NCI-H774 (cell line): ENCODE measurements at regions not wholly inside any gene's neighbourhood (a gene's known extent, or its start where the extent isn't known, plus 50 kb on each side); places are given as distances from the start of the nearest gene placed in this dataset.
A peak's percentile ranks its signal among the peaks of the same experiment; 100 is the strongest.
"Not testable (repeated sequence)": the region's sequence is repeated elsewhere in the genome, so short reads cannot be mapped to it uniquely, and the experiment has no call there.

ENCODE experiments used
- DNase-seq: peaks from one replicate; lab custom pipeline; 2025; lab: John Stamatoyannopoulos, UW

DNA sequence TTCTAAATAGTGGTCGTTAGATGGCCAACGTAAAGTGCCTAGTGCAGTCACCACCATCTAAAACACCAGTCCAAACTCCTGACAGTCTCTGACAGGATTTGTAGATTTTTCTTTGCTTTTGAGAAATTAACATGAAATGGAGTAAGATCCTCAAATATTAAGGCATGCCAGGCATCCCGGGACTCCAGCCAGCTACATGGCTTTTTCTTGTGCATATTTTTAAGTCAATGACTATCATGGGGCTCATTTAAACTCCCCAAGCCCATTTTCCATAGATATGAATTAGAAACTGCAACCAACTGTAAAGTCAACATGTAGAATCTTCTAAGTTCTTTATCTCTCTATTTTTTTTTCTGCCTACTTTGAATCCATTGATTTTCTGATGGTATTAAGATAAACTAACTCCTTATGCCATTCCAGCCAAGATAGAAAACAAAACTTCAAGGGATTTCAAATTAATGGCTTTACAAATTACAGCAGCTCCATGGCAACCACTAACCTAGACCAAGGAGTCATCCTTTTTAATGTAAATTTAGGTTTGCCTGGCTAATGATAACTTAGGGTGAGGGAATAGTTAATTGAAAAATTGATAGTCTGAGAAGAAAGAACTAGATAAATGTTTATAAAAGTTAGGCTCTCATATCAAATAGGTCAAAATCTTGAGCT, 764.1 kb upstream of the NXPH2 start:
- no peak for DNase-seq

DNA sequence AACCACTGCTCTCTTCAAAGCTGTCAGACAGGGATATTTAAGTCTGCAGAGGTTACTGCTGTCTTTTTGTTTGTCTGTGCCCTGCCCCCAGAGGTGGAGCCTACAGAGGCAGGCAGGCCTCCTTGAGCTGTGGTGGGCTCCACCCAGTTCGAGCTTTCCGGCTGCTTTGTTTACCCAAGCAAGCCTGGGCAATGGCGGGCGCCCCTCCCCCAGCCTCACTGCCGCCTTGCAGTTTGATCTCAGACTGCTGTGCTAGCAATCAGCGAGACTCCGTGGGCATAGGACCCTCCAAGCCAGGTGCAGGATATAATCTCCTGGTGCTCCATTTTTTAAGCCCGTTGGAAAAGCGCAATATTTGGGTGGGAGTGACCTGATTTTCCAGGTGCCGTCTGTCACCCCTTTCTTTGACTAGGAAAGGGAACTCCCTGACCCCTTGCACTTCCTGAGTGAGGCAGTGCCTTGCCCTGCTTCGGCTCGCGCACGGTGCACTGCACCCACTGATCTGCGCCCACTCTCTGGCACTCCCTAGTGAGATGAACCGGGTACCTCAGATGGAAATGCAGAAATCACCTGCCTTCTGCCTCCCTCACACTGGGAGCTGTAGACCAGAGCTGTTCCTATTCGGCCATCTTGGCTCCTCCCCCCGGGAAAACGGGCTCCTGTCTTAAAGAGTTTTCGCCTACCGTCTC, 758.3 kb upstream of the NXPH2 start:
- DNase-seq = not testable (repeated sequence)

GRCh38 chr2:139529080-139529479, 748.9 kb upstream of the NXPH2 start:
- DNase-seq = peak; percentile 10

- DNase-seq = no peak
These were observed 746.6 kb upstream of the NXPH2 start for GRCh38 chr2:139526781-139527180.

GRCh38 chr2:139518321-139518720, 738.1 kb upstream of the NXPH2 start:
- no peak for DNase-seq

DNA sequence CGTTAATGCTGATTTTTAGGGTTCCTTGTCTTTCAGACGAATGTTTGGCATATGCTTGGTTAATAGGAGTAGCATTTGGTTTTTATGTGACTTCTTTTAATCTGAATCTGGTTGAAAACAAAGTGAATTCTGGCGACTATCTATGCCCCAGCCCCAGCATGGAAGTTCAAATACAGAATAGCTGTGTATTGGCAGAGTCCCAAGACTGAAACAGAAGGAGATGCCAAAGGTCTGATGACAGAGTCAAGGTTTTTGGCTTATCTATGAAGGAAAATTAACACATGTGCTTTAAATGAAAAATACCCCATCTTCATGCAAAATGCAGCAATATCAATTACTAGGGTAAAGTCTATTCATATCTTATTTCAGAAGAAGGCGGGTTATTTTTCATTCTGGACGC, 734.8 kb upstream of the NXPH2 start:
- no peak for DNase-seq

DNA sequence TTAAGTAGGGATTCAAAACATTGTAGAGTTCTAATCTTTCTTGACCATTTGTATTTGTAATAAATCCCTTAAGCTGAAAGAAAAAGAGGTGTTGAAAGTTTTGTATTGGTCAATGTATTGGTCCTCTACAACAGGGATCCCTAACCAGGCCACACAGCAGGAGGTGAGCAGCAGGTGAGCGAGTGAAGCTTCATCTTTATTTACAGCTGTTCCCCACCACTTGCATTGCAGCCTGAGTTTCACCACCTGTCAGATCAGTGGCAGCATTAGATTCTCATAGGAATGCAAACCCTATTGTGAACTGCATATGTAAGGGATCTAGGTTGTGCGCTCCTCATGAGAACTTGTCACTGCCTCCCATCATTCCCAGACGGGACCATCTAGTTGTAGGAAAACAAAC, 715.7 kb upstream of the NXPH2 start:
- DNase-seq = no peak

DNA sequence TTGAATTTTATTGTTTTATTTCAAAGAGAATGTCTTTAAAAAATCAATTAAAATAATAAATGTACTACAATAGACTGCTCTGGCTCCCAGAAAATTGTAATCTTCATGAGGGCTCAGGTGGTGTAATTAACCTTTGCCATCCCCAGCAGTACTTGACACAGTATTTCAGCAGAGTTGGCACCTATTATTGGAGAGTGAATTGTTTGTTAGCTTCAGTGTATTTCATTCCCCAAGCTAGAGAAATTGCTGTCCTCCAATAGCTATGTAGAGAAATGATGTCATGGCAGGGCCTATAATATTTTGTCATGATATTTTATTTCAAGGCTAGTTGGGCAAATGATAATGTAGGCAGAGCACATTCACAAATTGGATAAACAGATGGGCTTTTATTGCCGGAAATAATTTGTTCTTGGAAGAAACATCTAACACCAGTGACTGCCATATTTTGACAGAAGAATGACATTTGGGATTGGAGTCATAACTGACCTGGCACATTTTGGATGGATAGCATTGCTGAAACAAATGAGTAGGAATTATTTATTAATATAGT, 712.0 kb upstream of the NXPH2 start:
- no peak for DNase-seq

DNA sequence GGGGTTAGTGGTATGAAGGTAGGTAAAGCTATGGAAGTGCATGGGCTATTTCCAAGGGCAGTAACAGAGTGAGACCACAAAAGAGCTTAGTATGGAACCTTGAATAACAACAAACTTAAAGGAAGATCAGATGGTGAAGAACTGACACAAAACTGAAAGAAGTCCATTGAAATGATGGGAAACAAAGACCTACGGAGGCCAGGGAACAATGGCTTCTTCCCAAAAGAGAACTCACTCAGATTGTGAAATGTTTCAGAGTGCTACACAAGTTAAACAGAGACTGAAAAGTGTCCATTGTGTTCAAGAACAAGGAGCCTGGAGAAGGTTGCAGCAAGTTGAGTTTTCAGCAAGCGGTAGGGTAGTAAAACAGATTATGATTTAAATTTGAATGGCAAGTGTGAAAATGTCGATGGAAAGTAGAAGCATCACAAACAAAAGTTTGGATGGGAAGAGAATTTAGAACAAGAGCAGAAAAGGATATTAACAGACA, 700.0 kb upstream of the NXPH2 start:
- no peak for DNase-seq

DNA sequence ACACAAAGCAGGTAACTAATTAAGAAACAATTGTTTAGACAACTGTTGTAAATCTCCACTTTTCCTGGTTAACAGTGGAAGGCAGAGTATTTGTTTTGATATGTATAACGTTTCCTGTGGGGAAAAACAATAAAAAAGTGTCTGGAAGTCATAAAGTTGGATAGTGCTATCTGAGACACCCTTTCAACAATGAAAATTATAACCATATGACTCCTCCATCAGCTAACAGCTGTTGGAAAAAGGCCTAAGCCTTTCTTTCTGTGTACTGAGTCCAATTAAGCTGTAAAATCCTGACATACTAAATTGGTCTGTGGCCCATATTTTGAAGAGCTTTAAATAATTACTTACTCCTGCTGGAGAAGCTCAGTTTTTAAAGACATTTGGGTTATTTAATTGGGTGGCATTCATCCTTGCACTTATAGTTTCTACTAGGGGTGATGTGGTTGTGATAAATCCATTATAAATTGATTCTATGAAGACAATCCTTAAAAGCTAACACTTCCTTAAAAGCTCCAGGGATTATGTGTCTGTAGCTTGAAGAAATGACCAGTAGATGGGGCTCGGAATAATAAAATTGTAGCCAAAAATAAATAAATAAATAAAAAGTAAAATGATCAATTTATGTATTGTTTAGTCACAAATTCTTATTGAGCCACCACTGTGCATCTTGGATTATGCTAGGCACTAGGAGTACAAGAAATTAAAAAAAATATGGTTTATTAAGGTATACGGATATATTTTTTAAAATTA, 698.1 kb upstream of the NXPH2 start:
- DNase-seq = no peak

- no peak for DNase-seq
These were observed 697.4 kb upstream of the NXPH2 start for GRCh38 chr2:139477618-139478017.

DNA sequence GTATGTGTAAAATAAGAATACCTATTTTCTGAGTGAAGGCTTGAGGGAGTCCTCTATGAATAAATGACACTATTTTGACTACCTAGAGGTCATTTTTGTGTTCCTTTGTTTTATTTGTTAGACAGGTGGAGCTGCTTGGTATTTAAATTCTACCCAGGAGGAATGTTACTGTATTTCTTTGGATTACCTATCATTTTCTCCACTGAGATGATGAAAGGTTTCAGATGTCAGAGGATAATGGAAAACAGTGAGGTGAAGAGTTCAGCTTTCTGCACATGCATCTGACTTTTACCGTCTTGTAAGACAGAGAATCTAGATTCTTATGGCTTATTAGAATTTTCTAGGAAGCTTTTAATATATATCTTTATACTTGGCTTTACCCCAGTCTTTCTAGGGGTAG, 689.8 kb upstream of the NXPH2 start:
- no peak for DNase-seq

- DNase-seq = no peak
These were observed 685.6 kb upstream of the NXPH2 start for GRCh38 chr2:139465789-139466188.

DNA sequence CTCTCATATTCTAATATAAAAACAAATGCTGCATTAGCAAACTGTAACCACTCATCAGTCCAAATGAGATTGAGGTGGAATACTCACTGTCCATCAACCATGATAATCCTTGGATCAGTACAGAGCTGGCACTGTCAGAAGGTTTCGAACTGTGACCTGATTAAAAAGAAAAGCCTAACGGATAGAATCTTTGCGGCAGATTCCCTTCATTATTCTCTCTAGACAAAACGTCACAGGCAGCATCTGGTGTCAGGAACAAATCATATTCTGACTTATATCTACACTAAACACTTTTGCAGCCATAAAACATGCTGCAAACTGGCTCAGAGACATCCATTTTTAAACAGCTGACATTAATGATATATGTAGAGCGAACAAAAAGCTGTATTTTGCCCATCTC, 677.7 kb upstream of the NXPH2 start:
- DNase-seq = no peak

GRCh38 chr2:139454251-139454650, 674.1 kb upstream of the NXPH2 start:
- DNase-seq = no peak

DNA sequence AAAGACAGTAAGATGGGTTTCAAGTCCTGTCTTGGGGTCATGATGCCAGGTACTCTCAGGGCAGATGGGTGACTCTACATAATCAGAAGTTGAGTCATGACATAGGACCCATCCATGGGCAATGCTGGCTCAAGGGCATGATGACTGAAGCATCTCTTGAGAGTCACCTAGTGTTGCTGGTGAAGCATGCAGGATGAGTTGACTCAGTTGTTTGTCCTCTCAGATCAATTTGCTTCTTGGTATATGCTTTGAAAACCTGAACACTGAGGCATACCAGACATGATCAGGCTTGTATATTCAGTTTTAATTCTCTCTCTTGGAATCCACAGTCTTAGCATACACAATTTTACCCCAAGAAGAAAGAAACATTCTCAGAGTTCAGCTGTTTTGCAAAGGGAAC, 658.9 kb upstream of the NXPH2 start:
- no peak for DNase-seq

DNA sequence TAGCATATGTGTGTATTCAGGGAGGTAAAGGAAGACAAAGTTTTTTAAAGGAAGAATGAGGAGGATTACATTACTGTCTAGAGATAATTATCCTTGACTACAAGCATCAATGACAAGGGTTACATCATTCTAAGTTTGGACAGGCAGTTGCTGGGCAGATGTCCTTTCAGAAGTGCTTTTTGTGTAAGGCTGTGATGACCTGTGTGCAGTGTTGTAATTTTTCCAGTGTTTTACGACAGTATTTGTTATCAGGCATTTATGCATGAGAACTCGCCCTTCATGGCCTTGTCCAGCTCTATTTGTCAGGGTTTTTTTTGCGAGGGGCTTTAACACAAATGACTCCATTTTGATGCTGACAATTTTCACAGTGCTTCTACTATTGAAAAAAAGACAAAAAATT, 658.3 kb upstream of the NXPH2 start:
- no peak for DNase-seq

DNA sequence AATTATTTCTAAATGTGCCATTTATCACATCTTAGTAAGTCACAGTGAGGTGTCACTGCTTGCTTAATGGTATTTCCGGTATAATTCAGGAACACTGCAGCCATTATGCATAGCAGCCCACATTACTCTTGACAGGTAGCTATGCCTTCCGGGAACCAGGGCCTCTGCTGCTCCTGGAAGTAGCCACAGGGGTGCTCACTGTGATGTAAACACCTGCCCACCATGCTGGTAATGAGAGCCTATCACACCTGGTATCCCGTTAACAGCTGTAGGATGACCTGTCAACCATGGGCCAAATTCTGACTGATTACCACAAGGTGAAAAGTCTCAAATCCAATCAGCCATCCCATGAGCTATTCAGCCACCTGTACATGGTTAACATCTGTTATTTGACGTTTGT, 647.0 kb upstream of the NXPH2 start:
- DNase-seq = no peak

DNA sequence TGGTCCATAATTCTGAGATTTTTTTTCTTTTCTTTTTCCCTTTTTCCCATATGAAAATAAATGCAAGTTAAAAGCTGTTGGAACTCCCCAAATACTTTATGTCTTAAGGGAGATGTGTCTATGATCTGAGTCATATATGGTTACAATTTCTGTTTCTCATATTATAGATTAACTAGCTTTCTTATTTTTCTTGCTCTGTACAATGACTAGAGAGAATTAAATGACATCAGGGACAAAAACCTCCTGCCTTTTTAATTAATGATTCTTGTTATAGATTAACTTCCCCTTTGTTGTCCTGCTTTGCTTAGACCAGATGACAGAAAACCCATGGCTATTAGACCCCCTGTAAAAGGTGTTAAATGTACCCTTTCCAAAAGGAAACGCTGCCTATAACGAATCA, 643.9 kb upstream of the NXPH2 start:
- no peak for DNase-seq

GRCh38 chr2:139411236-139411635, 631.0 kb upstream of the NXPH2 start:
- DNase-seq = no peak

GRCh38 chr2:139410833-139411174, 630.6 kb upstream of the NXPH2 start:
- not testable (repeated sequence) for DNase-seq

GRCh38 chr2:139410147-139410832, 630.1 kb upstream of the NXPH2 start:
- not testable (repeated sequence) for DNase-seq
